Neural cell (in vitro differentiated cells): ENCODE measurements at regions not wholly inside any gene's neighbourhood (a gene's known extent, or its start where the extent isn't known, plus 50 kb on each side); places are given as distances from the start of the nearest gene placed in this dataset.

Experiments used
- H2AFZ ChIP-seq: fragments of 200-600, 300-800 bp; sonication (generic), shearing (Covaris generic); 2 replicates; pipeline ENCODE4 v1.6.0; 2014; ENCODE audit warnings: low read depth, mild to moderate bottlenecking, antibody characterized with exemption, low read length, moderate library complexity
- H3F3A ChIP-seq: fragments of 200-600 bp; shearing (Covaris generic); 2 replicates; pipeline ENCODE4 v1.6.1; 2016; ENCODE audit warnings: mild to moderate bottlenecking, moderate library complexity, mixed read lengths, antibody characterized with exemption, low read length; ENCODE audit not compliant: insufficient read depth, poor library complexity, severe bottlenecking
- H3K27ac ChIP-seq: fragments of 200-600, 300-800 bp; sonication (generic), shearing (Covaris generic); 2 replicates; pipeline ENCODE4 v1.5.1; 2014; ENCODE audit warnings: mild to moderate bottlenecking, low read length, moderate library complexity
- H3K27me3 ChIP-seq: fragments of 300-800, 200-600 bp; sonication (generic), shearing (Covaris generic); 2 replicates; pipeline ENCODE4 v1.6.0; 2014; ENCODE audit warnings: mild to moderate bottlenecking, low read depth, low read length, moderate library complexity; ENCODE audit not compliant: insufficient read depth
- H3K36me3 ChIP-seq: fragments of 300-800, 200-600 bp; sonication (generic), shearing (Covaris generic); 2 replicates; pipeline ENCODE4 v1.5.1; 2014; ENCODE audit warnings: mild to moderate bottlenecking, antibody characterized with exemption, low read length, moderate library complexity; ENCODE audit not compliant: insufficient read depth
- H3K4me2 ChIP-seq: fragments of 300-800, 200-600 bp; sonication (generic), shearing (Covaris generic); 2 replicates; pipeline ENCODE4 v1.6.0; 2014; ENCODE audit warnings: mild to moderate bottlenecking, low read length
- H3K4me3 ChIP-seq: fragments of 300-800, 200-600 bp; sonication (generic), shearing (Covaris generic); 2 replicates; pipeline ENCODE4 v1.5.1; 2014; ENCODE audit warnings: mild to moderate bottlenecking, low read length, moderate library complexity
- H3K79me2 ChIP-seq: fragments of 200-600 bp; shearing (Covaris generic); replicated peaks from 2 replicates; pipeline ENCODE4 v1.6.0; 2014; ENCODE audit warnings: mild to moderate bottlenecking, low read length, moderate library complexity; ENCODE audit not compliant: insufficient read depth
- H3K9ac ChIP-seq: fragments of 300-800, 200-600 bp; sonication (generic), shearing (Covaris generic); 2 replicates; pipeline ENCODE4 v1.6.1; 2016; ENCODE audit warnings: mild to moderate bottlenecking, low read length, mixed read lengths
- H3K9me2 ChIP-seq: fragments of 200-600 bp; shearing (Covaris generic); 2 replicates; pipeline ENCODE4 v1.6.1; 2016; ENCODE audit warnings: mild to moderate bottlenecking, low read length, mixed read lengths; ENCODE audit not compliant: insufficient read depth
- H3K9me3 ChIP-seq: fragments of 200-600, 300-800 bp; sonication (generic), shearing (Covaris generic); 2 replicates; pipeline ENCODE4 v1.6.1; 2016; ENCODE audit warnings: mild to moderate bottlenecking, mixed run types, low read length, moderate library complexity, mixed read lengths
- H4K20me1 ChIP-seq: fragments of 200-600 bp; shearing (Covaris generic); 2 replicates; pipeline ENCODE4 v1.6.1; 2016; ENCODE audit warnings: mild to moderate bottlenecking, mixed run types; ENCODE audit not compliant: insufficient read depth
- EP300 ChIP-seq: fragments of 450-650 bp; conservative IDR thresholded peaks from 2 replicates; pipeline ENCODE4 v1.6.1; 2014; ENCODE audit warnings: antibody characterized with exemption, mild to moderate bottlenecking, moderate library complexity; ENCODE audit not compliant: poor library complexity, severe bottlenecking
- EZH2 ChIP-seq: fragments of 200-600, 300-800 bp; shearing (Covaris generic), sonication (generic); IDR thresholded peaks from 2 replicates; pipeline ENCODE4 v1.6.1; 2014; ENCODE audit warnings: antibody characterized with exemption, low read length, borderline replicate concordance, mild to moderate bottlenecking; ENCODE audit not compliant: insufficient read depth, poor library complexity, severe bottlenecking
- MXI1 ChIP-seq: fragments of 450-650 bp; conservative IDR thresholded peaks from 2 replicates; pipeline ENCODE4 v1.6.1; 2014; ENCODE audit warnings: antibody characterized with exemption, mild to moderate bottlenecking; ENCODE audit not compliant: poor library complexity, severe bottlenecking
- POLR2AphosphoS5 ChIP-seq: IDR thresholded peaks from 2 replicates; pipeline ENCODE4 v1.6.1; 2012
- RAD21 ChIP-seq: fragments of 450-650 bp; conservative IDR thresholded peaks from 2 replicates; pipeline ENCODE4 v1.6.1; 2014; ENCODE audit warnings: antibody characterized with exemption, mild to moderate bottlenecking, moderate library complexity
- SMC3 ChIP-seq: fragments of 450-650 bp; conservative IDR thresholded peaks from 2 replicates; pipeline ENCODE4 v1.6.1; 2014; ENCODE audit warnings: antibody characterized with exemption, mild to moderate bottlenecking, moderate library complexity; ENCODE audit not compliant: poor library complexity
- TAF1 ChIP-seq: IDR thresholded peaks from 2 replicates; pipeline ENCODE4 v1.6.1; 2012; ENCODE audit warnings: low read depth
- TF ChIP-seq, protein P1 (sequence below): fragments of 450-650 bp; IDR thresholded peaks from 2 replicates; pipeline ENCODE4 v1.5.1; 2014; ENCODE audit warnings: antibody characterized with exemption, mild to moderate bottlenecking, moderate library complexity; ENCODE audit not compliant: poor library complexity, severe bottlenecking
- TF ChIP-seq, protein P2 (sequence below): IDR thresholded peaks from 2 replicates; pipeline ENCODE4 v1.6.1; 2012; ENCODE audit warnings: borderline replicate concordance

DNA sequence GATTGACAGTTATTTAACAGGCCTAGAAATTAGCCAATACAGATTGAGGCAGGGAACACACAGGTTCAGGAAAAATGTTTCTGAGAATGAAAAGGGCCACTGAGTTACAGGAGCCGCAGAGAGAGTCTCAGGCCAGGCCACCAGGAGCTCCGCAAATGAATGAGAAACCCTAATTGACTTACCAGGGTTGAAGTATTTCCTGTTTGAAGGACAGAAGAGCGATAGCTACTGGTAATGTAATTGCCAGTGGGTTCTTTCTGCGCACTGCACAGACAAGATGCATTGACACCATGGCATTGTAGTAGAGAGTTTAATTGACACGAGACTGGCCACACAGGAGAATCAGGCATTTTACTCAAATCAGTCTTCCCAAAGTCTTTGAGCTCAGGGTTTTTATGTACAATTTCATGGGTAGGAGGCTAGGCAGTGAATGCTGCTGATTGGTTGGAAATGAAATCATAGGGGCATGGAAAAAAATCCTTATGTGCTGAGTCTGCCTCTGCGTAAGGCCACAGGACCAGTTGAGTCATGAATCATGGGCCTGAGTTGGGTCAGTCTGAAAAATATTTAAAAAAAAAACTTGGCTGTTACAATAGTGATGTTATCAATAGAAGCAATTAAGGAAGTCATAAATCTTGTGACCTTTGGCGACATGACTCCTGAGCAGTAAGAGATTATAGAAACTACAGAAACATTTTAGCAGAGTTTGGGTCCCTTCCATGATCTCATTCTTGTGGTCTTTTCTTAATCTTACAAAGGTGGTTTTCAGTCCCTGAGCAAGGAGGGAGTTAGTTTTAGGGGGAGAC lies 203.8 kb downstream of the CASP12 start:
- Histone ChIP-seq H3K79me2 (no peaks in the 10 kb centered on the region), H3K9ac (no peak overlapping the region), H3K9me2 (no peaks in the 10 kb centered on the region), H3K9me3 (no peaks in the 10 kb centered on the region), H3K27me3 (no peaks in the 10 kb centered on the region), H3K27ac (no peak overlapping the region), H4K20me1 (no peaks in the 10 kb centered on the region), H3K4me3 (no peak overlapping the region), H3K4me2 (no peak overlapping the region), H2AFZ (no peak overlapping the region), H3F3A (no peaks in the 10 kb centered on the region), H3K36me3 (no peaks in the 10 kb centered on the region)
- no peak for TF ChIP-seq MXI1
- no peak for TF ChIP-seq RAD21
- no peak for TF ChIP-seq EZH2
- TF ChIP-seq, protein P1, sequence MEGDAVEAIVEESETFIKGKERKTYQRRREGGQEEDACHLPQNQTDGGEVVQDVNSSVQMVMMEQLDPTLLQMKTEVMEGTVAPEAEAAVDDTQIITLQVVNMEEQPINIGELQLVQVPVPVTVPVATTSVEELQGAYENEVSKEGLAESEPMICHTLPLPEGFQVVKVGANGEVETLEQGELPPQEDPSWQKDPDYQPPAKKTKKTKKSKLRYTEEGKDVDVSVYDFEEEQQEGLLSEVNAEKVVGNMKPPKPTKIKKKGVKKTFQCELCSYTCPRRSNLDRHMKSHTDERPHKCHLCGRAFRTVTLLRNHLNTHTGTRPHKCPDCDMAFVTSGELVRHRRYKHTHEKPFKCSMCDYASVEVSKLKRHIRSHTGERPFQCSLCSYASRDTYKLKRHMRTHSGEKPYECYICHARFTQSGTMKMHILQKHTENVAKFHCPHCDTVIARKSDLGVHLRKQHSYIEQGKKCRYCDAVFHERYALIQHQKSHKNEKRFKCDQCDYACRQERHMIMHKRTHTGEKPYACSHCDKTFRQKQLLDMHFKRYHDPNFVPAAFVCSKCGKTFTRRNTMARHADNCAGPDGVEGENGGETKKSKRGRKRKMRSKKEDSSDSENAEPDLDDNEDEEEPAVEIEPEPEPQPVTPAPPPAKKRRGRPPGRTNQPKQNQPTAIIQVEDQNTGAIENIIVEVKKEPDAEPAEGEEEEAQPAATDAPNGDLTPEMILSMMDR = no peak

DNA sequence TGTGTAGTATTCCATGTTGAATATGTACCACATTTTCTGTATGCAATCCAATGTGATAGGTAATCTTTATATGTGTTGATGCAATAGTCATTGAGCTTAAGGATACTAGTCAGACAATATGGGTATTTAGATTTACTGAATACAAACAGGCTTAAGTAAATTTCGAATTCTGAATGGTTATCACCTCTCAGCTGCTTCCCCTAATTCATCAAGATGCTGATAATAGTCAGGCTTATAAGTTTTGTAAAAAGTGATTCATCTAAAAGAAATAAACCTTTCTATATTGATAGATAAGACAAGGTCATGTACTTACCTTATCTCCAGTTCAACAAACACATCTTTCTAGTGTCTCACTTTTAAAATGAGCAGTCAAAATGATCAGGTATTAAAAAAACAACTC lies 205.5 kb downstream of the CASP12 start:
- no peak overlapping the region for H3K27ac ChIP-seq
- TF ChIP-seq POLR2AphosphoS5 (no peak), TAF1 (no peak)
- no peak overlapping the region for H3K4me2 ChIP-seq
- H3K79me2 ChIP-seq = no peaks in the 10 kb centered on the region
- no peaks in the 10 kb centered on the region for H3K9me2 ChIP-seq
- no peak overlapping the region for H2AFZ ChIP-seq
- no peaks in the 10 kb centered on the region for H3F3A ChIP-seq
- no peak overlapping the region for H3K9ac ChIP-seq
- no peaks in the 10 kb centered on the region for H3K9me3 ChIP-seq
- no peaks in the 10 kb centered on the region for H3K36me3 ChIP-seq
- no peak overlapping the region for H3K4me3 ChIP-seq
- H3K27me3 ChIP-seq = no peaks in the 10 kb centered on the region
- no peaks in the 10 kb centered on the region for H4K20me1 ChIP-seq

DNA sequence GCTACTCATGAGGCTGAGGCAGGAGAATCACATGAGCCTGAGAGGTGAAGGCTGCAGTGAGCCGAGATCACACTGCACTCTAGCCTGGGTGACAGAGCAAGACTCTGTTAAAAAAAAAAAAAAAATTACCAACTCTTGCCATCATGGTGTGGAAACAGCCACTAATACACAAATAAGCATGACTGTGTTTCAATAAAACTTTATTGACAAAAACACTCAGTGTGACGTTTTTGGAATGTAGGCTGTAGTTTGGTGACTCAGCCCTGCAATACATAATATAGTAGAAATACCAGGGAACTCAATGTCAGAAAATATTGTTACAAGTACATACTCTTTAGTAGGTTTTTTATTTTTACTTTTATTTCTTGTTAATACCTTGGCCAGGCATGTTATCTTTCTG lies 207.1 kb downstream of the CASP12 start:
- H2AFZ ChIP-seq = no peak overlapping the region
- H3K4me2 ChIP-seq = no peak overlapping the region
- no peaks in the 10 kb centered on the region for H3F3A ChIP-seq
- no peak overlapping the region for H3K4me3 ChIP-seq
- no peaks in the 10 kb centered on the region for H3K79me2 ChIP-seq
- H3K27ac ChIP-seq = no peak overlapping the region
- H3K27me3 ChIP-seq = no peaks in the 10 kb centered on the region
- TF ChIP-seq EP300 = no peak
- TF ChIP-seq, protein P1 = no peak
- TF ChIP-seq TAF1 = no peak
- no peak for TF ChIP-seq POLR2AphosphoS5
- TF ChIP-seq SMC3 = no peak
- TF ChIP-seq, protein P2, sequence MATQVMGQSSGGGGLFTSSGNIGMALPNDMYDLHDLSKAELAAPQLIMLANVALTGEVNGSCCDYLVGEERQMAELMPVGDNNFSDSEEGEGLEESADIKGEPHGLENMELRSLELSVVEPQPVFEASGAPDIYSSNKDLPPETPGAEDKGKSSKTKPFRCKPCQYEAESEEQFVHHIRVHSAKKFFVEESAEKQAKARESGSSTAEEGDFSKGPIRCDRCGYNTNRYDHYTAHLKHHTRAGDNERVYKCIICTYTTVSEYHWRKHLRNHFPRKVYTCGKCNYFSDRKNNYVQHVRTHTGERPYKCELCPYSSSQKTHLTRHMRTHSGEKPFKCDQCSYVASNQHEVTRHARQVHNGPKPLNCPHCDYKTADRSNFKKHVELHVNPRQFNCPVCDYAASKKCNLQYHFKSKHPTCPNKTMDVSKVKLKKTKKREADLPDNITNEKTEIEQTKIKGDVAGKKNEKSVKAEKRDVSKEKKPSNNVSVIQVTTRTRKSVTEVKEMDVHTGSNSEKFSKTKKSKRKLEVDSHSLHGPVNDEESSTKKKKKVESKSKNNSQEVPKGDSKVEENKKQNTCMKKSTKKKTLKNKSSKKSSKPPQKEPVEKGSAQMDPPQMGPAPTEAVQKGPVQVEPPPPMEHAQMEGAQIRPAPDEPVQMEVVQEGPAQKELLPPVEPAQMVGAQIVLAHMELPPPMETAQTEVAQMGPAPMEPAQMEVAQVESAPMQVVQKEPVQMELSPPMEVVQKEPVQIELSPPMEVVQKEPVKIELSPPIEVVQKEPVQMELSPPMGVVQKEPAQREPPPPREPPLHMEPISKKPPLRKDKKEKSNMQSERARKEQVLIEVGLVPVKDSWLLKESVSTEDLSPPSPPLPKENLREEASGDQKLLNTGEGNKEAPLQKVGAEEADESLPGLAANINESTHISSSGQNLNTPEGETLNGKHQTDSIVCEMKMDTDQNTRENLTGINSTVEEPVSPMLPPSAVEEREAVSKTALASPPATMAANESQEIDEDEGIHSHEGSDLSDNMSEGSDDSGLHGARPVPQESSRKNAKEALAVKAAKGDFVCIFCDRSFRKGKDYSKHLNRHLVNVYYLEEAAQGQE = no peak
- TF ChIP-seq MXI1 = no peak
- TF ChIP-seq RAD21 = no peak
- TF ChIP-seq EZH2 = no peak
- H4K20me1 ChIP-seq = no peaks in the 10 kb centered on the region
- no peaks in the 10 kb centered on the region for H3K36me3 ChIP-seq
- no peaks in the 10 kb centered on the region for H3K9me2 ChIP-seq
- no peaks in the 10 kb centered on the region for H3K9me3 ChIP-seq
- no peak overlapping the region for H3K9ac ChIP-seq
